ENCODE measurements at regions not wholly inside any gene's neighbourhood (a gene's known extent, or its start where the extent isn't known, plus 50 kb on each side); places are given as distances from the start of the nearest gene placed in this dataset.

DNA sequence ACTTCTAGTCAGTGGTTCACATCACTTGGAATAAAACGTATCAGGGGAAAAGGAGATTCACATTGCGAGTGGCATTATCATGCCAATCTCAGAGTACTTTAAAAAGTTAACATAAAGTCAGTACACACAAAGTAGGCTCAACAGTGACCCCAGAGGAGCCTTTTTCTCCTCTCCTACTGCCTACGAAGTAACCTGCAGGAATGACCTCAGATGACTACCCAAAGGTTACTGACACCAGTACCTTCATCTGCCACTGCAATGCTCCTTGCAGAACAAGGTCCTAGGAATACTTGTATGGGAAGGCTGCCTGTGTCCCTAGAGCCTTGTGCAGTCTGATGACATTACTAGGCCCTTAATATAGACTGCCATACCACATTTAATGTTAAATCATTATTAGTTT is 389.8 kb upstream of the LYPLAL1 start:
- H3K4me1 Mint-ChIP-seq: peaks cover 43% of the 10 kb centered on the region
- no peaks in the 10 kb centered on the region for H3K27me3 Mint-ChIP-seq (ENCODE audit: low read depth, poor library complexity)
- no peaks in the 10 kb centered on the region for H3K36me3 Mint-ChIP-seq (ENCODE audit: low read depth)
- H3K27ac Mint-ChIP-seq: no peak overlapping the region
- no peak overlapping the region for H3K4me3 Mint-ChIP-seq
- no peak for DNase-seq
- peaks cover 3% of the 10 kb centered on the region for H3K9me3 Mint-ChIP-seq
- TF ChIP-seq, protein P1, sequence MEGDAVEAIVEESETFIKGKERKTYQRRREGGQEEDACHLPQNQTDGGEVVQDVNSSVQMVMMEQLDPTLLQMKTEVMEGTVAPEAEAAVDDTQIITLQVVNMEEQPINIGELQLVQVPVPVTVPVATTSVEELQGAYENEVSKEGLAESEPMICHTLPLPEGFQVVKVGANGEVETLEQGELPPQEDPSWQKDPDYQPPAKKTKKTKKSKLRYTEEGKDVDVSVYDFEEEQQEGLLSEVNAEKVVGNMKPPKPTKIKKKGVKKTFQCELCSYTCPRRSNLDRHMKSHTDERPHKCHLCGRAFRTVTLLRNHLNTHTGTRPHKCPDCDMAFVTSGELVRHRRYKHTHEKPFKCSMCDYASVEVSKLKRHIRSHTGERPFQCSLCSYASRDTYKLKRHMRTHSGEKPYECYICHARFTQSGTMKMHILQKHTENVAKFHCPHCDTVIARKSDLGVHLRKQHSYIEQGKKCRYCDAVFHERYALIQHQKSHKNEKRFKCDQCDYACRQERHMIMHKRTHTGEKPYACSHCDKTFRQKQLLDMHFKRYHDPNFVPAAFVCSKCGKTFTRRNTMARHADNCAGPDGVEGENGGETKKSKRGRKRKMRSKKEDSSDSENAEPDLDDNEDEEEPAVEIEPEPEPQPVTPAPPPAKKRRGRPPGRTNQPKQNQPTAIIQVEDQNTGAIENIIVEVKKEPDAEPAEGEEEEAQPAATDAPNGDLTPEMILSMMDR (IDR thresholded peaks at IDR 0.05): no peak

DNA sequence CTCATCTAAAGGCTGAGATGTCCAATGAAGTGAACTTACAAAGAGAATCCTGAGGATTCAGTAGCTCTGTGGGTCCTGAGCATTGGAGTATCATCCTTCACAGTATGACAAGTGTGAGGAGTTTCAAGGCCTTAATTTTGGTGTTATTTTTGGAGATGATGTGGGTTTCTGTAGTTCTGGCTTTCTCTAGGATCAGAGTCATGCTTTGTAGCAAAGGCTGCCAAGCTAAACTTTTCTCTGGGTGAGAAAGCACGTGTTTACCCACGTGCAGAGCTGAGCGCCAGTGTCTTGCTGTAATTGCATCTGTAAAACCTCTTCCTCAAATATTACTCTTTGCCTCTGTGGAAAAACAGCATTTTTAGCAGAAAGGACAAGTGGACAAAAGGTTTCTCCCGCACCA is 387.8 kb upstream of the LYPLAL1 start:
- no peak for DNase-seq
- Mint-ChIP-seq H3K9me3 (peaks cover 17% of the 10 kb centered on the region), H3K4me3 (no peak overlapping the region), H3K27ac (peak overlapping the region; percentile 49), H3K27me3 (ENCODE audit: low read depth, poor library complexity) (no peaks in the 10 kb centered on the region), H3K36me3 (ENCODE audit: low read depth) (peaks cover 4% of the 10 kb centered on the region), H3K4me1 (peaks cover 30% of the 10 kb centered on the region)
- TF ChIP-seq, protein P1 (IDR thresholded peaks at IDR 0.05): no peak

DNA sequence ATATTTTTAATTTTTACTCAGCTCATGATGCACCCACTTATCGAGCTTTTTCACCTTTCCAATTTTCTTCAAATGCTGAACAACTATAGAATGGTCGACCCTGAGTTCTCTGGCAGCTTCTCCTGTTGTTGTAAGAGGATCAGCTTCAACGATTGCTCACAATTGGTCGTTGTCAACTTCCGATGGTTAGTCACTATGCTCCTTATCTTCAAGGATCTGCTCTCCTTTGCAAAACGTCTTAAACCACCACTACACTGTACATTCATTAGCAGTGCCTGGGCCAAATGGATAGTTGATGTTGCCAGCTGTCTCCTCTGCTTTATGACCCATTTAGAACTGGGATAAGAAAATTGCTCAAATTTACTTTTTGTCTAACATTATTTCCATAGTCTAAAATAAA is 385.9 kb upstream of the LYPLAL1 start:
- Mint-ChIP-seq H3K36me3 (ENCODE audit: low read depth) (peaks cover 5% of the 10 kb centered on the region), H3K4me3 (no peak overlapping the region), H3K4me1 (peaks cover 23% of the 10 kb centered on the region), H3K27me3 (ENCODE audit: low read depth, poor library complexity) (no peaks in the 10 kb centered on the region), H3K9me3 (peaks cover 22% of the 10 kb centered on the region), H3K27ac (no peak overlapping the region)
- TF ChIP-seq, protein P1 (IDR thresholded peaks at IDR 0.05): no peak
- DNase-seq: no peak

DNA sequence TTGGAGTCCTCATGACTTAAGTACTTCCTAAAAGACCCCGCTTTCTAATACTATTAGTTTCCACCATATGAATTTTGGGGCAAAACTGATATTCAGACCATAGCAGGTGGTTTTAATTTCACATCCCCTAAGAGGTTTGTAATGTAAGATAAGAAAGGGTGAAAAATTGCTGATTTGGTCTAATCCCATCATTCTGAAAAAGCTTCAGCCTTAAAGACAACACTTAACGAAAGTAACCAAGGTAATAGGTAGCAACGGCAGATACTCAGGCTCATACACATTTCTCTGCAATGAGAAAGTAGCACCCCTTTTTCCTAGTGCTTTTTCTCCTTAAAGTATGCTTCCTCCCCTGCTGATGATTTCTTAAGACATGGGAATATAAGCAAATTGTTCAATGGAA is 376.9 kb upstream of the LYPLAL1 start:
- no peak for DNase-seq
- peaks cover 9% of the 10 kb centered on the region for H3K9me3 Mint-ChIP-seq
- H3K27ac Mint-ChIP-seq: no peak overlapping the region
- TF ChIP-seq, protein P1 (IDR thresholded peaks at IDR 0.05): no peak
- H3K4me1 Mint-ChIP-seq: no peaks in the 10 kb centered on the region
- no peak overlapping the region for H3K4me3 Mint-ChIP-seq
- peaks cover 10% of the 10 kb centered on the region for H3K27me3 Mint-ChIP-seq (ENCODE audit: low read depth, poor library complexity)
- H3K36me3 Mint-ChIP-seq (ENCODE audit: low read depth): no peaks in the 10 kb centered on the region

DNA sequence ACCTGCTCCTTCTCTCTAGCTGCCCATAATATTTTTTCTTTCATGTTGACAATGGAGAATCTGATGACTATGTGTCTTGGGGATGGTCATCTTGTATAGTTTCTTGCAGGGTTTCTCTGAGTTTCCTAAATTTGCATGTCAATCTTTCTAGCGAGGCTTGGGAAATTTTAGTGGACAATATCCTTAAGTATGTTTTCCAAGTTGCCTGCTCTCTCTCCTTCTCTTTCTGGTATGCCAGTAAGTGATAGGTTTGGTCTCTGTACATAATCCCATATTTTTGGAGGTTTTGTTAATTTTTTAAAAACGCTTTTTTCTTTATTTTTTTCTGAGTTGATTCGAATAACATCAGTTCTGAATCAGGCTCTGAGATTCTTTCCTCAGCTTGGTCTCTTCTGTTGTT is 370.9 kb upstream of the LYPLAL1 start:
- H3K36me3 Mint-ChIP-seq (ENCODE audit: low read depth): no peaks in the 10 kb centered on the region
- no peak overlapping the region for H3K27ac Mint-ChIP-seq
- no peaks in the 10 kb centered on the region for H3K4me1 Mint-ChIP-seq
- peaks cover 3% of the 10 kb centered on the region for H3K27me3 Mint-ChIP-seq (ENCODE audit: low read depth, poor library complexity)
- TF ChIP-seq, protein P1 (IDR thresholded peaks at IDR 0.05): no peak
- no peak overlapping the region for H3K4me3 Mint-ChIP-seq
- DNase-seq: no peak
- peaks cover 23% of the 10 kb centered on the region for H3K9me3 Mint-ChIP-seq

DNA sequence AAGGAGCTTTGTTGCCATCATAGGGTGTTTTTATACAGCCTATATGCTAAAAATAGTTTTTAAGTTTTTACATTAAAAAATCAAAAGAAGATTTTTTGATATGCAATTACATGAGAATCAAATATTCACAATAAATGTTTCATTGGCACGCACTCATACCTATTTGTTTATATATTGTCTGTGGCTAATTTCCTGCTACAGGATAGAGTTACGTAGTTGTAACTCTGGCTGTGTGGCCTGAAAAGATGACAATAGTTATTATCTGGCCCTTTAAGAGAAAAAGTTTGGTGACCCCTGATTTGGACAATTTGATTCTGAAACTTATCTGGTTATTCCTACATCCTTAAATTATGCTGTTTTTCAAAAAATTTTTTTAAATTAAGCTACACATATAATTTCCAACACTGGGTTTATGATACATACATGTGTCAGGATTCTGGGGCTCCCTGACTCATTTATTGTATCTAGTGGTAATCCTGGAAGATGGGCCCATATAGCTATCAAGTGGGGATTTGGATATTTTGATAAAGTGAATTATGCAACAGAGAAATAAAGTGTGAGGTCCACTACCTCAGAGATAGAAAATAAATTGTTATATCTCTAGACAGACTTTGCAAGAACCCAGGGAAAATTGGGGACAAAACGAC is 370.2 kb upstream of the LYPLAL1 start:
- Mint-ChIP-seq H3K4me3 (no peak overlapping the region), H3K27me3 (ENCODE audit: low read depth, poor library complexity) (peaks cover 3% of the 10 kb centered on the region), H3K4me1 (no peaks in the 10 kb centered on the region), H3K27ac (no peak overlapping the region), H3K36me3 (ENCODE audit: low read depth) (no peaks in the 10 kb centered on the region), H3K9me3 (peaks cover 23% of the 10 kb centered on the region)
- DNase-seq: no peak
- TF ChIP-seq, protein P1 (IDR thresholded peaks at IDR 0.05): no peak
